Bronchial epithelial cell (primary cell): ENCODE measurements at regions not wholly inside any gene's neighbourhood (a gene's known extent, or its start where the extent isn't known, plus 50 kb on each side); places are given as distances from the start of the nearest gene placed in this dataset.
"Not testable (repeated sequence)": the region's sequence is repeated elsewhere in the genome, so short reads cannot be mapped to it uniquely, and the experiment has no call there.

Source experiments
- DNase-seq: peaks from one replicate; pipeline ENCODE4 v3.0.0-alpha.2; 2010; ENCODE audit warnings: low read depth
- FAIRE-seq: peaks from 2 replicates; lab custom pipeline; 2011; peaks lifted over from hg19 to GRCh38; lab: Jason Lieb, UNC
- H3K27me3 ChIP-seq: 2 replicates; pipeline ENCODE4 v1.5.1; 2011; ENCODE audit warnings: low read length; ENCODE audit not compliant: control insufficient read depth, insufficient read depth
- H3K36me3 ChIP-seq: 2 replicates; pipeline ENCODE4 v1.5.1; 2011; ENCODE audit warnings: low read length; ENCODE audit not compliant: control insufficient read depth, insufficient read depth
- H3K4me3 ChIP-seq: 2 replicates; pipeline ENCODE4 v1.5.1; 2011; ENCODE audit warnings: mild to moderate bottlenecking, low read depth, low read length, control low read depth
- CTCF ChIP-seq: IDR thresholded peaks from 2 replicates; pipeline ENCODE4 v1.5.1; 2011; ENCODE audit warnings: mild to moderate bottlenecking, moderate library complexity, low read length, control low read depth, inconsistent platforms; ENCODE audit not compliant: insufficient read depth, severe bottlenecking

GRCh38 chr5:71810471-71811195, 91.6 kb downstream of the CARTPT start:
- FAIRE-seq (no peak), DNase-seq (peak; percentile 20)
- TF ChIP-seq CTCF, result no peak

DNA sequence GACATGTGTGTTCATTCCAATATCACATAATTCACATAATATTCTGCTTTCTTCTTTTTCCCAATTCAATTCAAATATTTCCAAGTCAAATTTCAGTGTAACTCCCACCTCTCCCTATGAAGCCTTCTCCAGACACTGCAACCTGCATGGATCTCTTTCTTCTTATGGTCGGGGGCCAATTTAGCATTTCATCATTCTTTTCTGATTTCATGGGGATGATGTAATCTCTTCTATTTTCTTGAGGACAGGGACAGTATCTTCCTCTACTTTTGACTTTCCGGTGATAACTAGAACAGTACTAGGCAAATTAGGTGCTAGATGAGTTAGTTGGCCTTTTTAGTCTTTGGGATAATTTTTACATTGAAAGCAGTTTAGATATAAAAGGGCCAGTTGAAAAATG, 92.7 kb downstream of the CARTPT start:
- FAIRE-seq (no peak), DNase-seq (no peak)
- Histone ChIP-seq H3K36me3 (no peaks in the 10 kb centered on the region), H3K4me3 (no peak overlapping the region), H3K27me3 (no peaks in the 10 kb centered on the region)
- no peak for TF ChIP-seq CTCF

More at GRCh38 chr5:71810471-71811195, 91.6 kb downstream of the CARTPT start:
- Histone ChIP-seq H3K27me3 (no peaks in the 10 kb centered on the region), H3K36me3 (no peaks in the 10 kb centered on the region), H3K4me3 (no peak overlapping the region)

GRCh38 chr5:71816307-71816706, 97.2 kb downstream of the CARTPT start:
- no peak overlapping the region for H3K4me3 ChIP-seq
- DNase-seq (peak; percentile 83), FAIRE-seq (no peak)

GRCh38 chr5:71817891-71818290, 98.8 kb downstream of the CARTPT start:
- H3K27me3 ChIP-seq, result no peaks in the 10 kb centered on the region
- FAIRE-seq (no peak), DNase-seq (no peak)
- no peaks in the 10 kb centered on the region for H3K36me3 ChIP-seq
- no peak overlapping the region for H3K4me3 ChIP-seq
- no peak for TF ChIP-seq CTCF

More at GRCh38 chr5:71816307-71816706, 97.2 kb downstream of the CARTPT start:
- no peak for TF ChIP-seq CTCF
- Histone ChIP-seq H3K27me3 (no peaks in the 10 kb centered on the region), H3K36me3 (no peaks in the 10 kb centered on the region)

DNA sequence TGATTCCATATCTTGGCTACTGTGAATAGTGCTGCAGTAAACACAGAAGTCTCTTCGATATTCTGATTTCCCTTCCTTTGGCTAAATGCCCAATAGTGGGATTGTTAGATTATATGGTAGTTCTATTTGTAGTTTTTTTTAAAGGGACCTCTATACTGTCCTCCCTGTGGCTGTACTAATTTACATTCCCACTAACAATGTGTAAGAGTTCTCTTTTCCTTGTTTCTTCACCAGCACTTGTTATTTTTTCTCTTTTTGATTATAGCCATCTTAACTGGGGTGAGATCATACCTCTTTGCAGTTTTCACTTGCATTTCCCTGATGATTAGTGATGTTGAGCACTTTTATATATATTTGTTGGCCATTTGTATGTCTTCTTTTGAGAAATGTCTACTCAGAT, 102.0 kb downstream of the CARTPT start:
- no peak for FAIRE-seq

DNA sequence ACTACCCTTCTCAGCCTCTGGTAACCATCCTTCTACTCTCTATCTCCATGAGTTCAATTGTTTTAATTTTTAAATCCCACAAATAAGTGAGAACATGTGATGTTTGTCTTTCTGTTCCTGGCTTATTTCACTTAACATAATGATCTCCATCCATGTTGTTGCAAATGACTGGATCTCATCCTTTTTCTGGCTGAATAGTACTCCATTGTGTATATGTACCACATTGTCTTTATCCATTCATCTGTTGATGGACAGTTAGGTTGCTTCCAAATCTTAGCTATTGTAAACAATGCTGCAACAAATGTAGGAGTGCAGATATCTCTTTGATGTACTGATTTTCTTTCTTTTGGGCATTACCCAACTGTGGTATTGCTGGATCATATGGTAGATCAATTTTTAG, 103.0 kb downstream of the CARTPT start:
- DNase-seq, H3K36me3 ChIP-seq, H3K4me3 ChIP-seq, FAIRE-seq, H3K27me3 ChIP-seq: not testable (repeated sequence)

More for the DNA sequence above, 102.0 kb downstream of the CARTPT start:
- no peak for DNase-seq
- Histone ChIP-seq H3K27me3 (no peaks in the 10 kb centered on the region), H3K36me3 (no peaks in the 10 kb centered on the region), H3K4me3 (no peak overlapping the region)
- no peak for TF ChIP-seq CTCF
